Lower lobe of right lung (tissue), 2 donors: ENCODE measurements at regions not wholly inside any gene's neighbourhood (a gene's known extent, or its start where the extent isn't known, plus 50 kb on each side); places are given as distances from the start of the nearest gene placed in this dataset.
A peak's percentile ranks its signal among the peaks of the same experiment; 100 is the strongest.
"Not testable (repeated sequence)": the region's sequence is repeated elsewhere in the genome, so short reads cannot be mapped to it uniquely, and the experiment has no call there.

Experiments
- ATAC-seq, 2 donors: fragments of 200-7000 bp; cut with Tn5 transposase; one replicate each; pipeline ENCODE4 v1.9.1; 2020 to 2022; ENCODE audit warnings: mild to moderate bottlenecking in 2 of 2, moderate library complexity in 2 of 2
- DNase-seq: peaks from one replicate; pipeline ENCODE4 v3.0.0-alpha.2; 2020
- H3K27ac ChIP-seq: fragments of 200-600 bp; one replicate; pipeline ENCODE4 v1.8.0; 2022
- H3K27me3 ChIP-seq: fragments of 200-600 bp; one replicate; pipeline ENCODE4 v1.8.0; 2022; ENCODE audit warnings: low read depth
- H3K36me3 ChIP-seq: fragments of 200-600 bp; one replicate; pipeline ENCODE4 v1.8.0; 2022; ENCODE audit warnings: mild to moderate bottlenecking
- H3K4me1 ChIP-seq: fragments of 200-600 bp; one replicate; pipeline ENCODE4 v1.8.0; 2022
- H3K4me3 ChIP-seq: fragments of 200-600 bp; one replicate; pipeline ENCODE4 v1.8.0; 2022; ENCODE audit warnings: mild to moderate bottlenecking
- H3K9me3 ChIP-seq: fragments of 200-600 bp; one replicate; pipeline ENCODE4 v1.8.0; 2022
- intact Hi-C: fragments of 100-400 bp; cut with DNase I; formaldehyde crosslinking; loops from one replicate; pipeline ENCODE4 v1.11.0; 2022
- TF ChIP-seq, protein P1 (sequence below): fragments of 200-600 bp; IDR thresholded peaks from one replicate; pipeline ENCODE4 v1.8.0; 2022; ENCODE audit warnings: antibody characterized with exemption, mild to moderate bottlenecking
- donor health status: DM: no; HTN: yes; CAD: no; lungs with severe emphysema.

DNA sequence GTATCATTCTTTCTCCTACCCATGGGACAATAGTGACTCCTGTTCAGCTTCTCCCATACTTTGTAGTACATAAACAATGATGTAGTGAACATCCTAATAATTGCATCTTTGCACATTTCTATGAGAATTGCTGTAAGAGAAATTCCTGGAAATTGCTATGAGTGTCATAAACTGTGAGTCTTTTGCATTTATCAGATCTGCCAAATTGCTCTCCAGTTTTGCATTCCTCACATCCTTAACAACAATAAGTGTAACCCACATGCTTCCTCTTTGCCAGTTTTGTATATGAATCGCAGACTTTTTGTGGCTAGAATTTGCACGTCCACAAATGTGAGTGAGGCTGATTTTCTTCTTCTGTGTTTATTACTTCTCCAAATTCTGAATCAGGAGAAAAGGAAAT is 124.0 kb upstream of the TBX5 start:
- Histone ChIP-seq H3K27me3 (no peaks in the 10 kb centered on the region), H3K9me3 (no peaks in the 10 kb centered on the region), H3K4me3 (no peak overlapping the region), H3K36me3 (no peaks in the 10 kb centered on the region), H3K4me1 (no peaks in the 10 kb centered on the region), H3K27ac (no peak overlapping the region)
- ATAC-seq (no peak), DNase-seq (no peak)
- intact Hi-C loops: no loop called here
- TF ChIP-seq, protein P1, sequence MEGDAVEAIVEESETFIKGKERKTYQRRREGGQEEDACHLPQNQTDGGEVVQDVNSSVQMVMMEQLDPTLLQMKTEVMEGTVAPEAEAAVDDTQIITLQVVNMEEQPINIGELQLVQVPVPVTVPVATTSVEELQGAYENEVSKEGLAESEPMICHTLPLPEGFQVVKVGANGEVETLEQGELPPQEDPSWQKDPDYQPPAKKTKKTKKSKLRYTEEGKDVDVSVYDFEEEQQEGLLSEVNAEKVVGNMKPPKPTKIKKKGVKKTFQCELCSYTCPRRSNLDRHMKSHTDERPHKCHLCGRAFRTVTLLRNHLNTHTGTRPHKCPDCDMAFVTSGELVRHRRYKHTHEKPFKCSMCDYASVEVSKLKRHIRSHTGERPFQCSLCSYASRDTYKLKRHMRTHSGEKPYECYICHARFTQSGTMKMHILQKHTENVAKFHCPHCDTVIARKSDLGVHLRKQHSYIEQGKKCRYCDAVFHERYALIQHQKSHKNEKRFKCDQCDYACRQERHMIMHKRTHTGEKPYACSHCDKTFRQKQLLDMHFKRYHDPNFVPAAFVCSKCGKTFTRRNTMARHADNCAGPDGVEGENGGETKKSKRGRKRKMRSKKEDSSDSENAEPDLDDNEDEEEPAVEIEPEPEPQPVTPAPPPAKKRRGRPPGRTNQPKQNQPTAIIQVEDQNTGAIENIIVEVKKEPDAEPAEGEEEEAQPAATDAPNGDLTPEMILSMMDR: no peak

DNA sequence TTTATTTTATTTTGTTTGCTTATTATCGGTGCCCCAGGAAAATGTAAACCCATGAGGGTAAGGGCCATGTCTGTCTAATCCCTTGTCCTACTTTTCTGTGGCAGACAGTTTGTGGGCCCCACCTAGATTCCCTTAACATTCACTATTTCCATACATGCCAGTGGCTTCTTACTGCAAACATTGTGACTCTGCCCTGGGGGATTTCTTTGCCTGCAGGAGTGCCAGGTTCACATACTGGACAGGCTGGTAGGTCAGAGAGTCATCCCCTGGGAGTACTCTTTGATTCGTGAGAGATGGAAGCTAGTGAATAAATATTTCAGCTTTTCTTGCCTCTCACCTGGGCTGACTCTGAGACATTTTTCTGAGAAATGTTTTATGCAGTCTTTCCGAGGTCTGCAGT is 122.8 kb upstream of the TBX5 start:
- Histone ChIP-seq H3K27me3 (no peaks in the 10 kb centered on the region), H3K9me3 (no peaks in the 10 kb centered on the region), H3K4me1 (no peaks in the 10 kb centered on the region), H3K27ac (no peak overlapping the region), H3K4me3 (no peak overlapping the region), H3K36me3 (no peaks in the 10 kb centered on the region)
- ATAC-seq (no peak), DNase-seq (no peak)
- intact Hi-C loops: no loop called here
- TF ChIP-seq, protein P1: no peak

DNA sequence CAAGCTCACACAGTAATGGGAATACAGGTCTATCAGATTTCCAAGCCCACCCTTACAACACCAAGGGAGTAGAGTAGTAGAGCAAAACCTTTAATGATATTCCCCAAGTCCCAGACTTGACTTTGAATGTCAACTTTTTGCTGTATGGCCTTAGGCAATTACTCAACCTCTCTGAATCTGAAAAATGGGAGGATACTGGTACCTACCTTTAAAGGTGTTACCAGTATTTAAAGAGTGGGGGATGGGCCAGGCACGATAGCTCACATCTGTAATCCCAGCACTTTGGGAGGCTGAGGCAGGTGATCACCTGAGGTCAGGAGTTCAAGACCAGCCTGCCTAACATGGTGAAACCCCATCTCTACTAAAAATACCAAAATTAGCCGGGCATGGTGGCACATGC is 115.2 kb upstream of the TBX5 start:
- H3K9me3 ChIP-seq, intact Hi-C loops, H3K4me3 ChIP-seq, DNase-seq, H3K4me1 ChIP-seq, H3K36me3 ChIP-seq, ATAC-seq, H3K27ac ChIP-seq: not testable (repeated sequence)
- peaks cover 11% of the 10 kb centered on the region for H3K27me3 ChIP-seq

DNA sequence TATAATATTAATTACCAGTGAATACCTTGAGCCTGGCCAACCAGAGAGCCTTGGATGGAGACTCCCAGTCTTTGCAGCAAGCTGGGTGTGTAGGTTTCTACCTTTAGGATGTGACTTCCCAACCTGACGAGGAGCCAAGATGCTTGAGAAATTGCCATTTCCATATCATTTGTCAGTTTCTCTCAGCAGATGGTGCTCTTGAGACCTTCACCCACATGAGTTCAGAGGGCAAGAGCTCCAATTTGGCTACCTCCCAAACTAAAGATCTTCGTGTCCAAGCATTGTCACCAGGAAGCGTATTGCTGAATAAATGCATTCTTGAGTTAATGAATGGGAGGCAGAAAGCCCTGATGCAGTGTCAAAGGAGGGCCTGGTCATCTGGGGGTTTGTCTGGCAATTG is 106.4 kb upstream of the TBX5 start:
- intact Hi-C loops: no loop called here
- Histone ChIP-seq H3K27me3 (peaks cover 15% of the 10 kb centered on the region), H3K36me3 (no peaks in the 10 kb centered on the region), H3K4me3 (no peak overlapping the region), H3K27ac (no peak overlapping the region), H3K4me1 (no peaks in the 10 kb centered on the region), H3K9me3 (no peaks in the 10 kb centered on the region)
- ATAC-seq (no peak), DNase-seq (no peak)
- TF ChIP-seq, protein P1: no peak

GRCh38 chr12:114508529-114509129 is 102.7 kb upstream of the TBX5 start:
- no peak overlapping the region for H3K4me3 ChIP-seq
- H3K9me3 ChIP-seq: no peaks in the 10 kb centered on the region
- peak; percentile 71 to 79 for ATAC-seq
- intact Hi-C loops: no loop called here
- DNase-seq: peak; percentile 54
- no peaks in the 10 kb centered on the region for H3K36me3 ChIP-seq
- TF ChIP-seq, protein P1: peak; percentile 79
- no peaks in the 10 kb centered on the region for H3K4me1 ChIP-seq
- peaks cover 7% of the 10 kb centered on the region for H3K27me3 ChIP-seq
- H3K27ac ChIP-seq: no peak overlapping the region

DNA sequence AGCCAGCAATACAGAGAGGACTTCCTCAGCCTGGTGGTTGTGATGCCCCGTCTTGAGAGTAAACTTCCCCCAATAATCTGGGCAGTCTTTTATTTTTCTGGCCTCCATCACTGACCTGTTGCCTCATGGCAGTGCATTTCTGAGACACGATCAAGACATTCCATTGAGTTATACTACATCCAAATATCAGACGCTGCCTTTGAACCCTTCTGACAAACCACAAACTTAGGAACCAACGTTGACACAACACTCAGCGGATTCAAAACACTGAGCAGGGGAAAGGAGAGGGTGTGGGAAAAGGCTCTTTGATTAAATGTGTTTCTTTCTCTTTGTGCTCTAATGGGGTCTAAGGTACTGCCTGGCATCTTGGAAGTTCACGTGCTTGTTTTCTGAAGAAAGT is 100.7 kb upstream of the TBX5 start:
- no peak for DNase-seq
- intact Hi-C loops: no loop called here
- H3K4me1 ChIP-seq: no peaks in the 10 kb centered on the region

More for the DNA sequence above, 100.7 kb upstream of the TBX5 start:
- Histone ChIP-seq H3K9me3 (no peaks in the 10 kb centered on the region), H3K36me3 (no peaks in the 10 kb centered on the region), H3K27ac (no peak overlapping the region), H3K27me3 (peaks cover 15% of the 10 kb centered on the region), H3K4me3 (no peak overlapping the region)
- TF ChIP-seq, protein P1: no peak
- no peak for ATAC-seq
